ENCODE measurements at regions not wholly inside any gene's neighbourhood (a gene's known extent, or its start where the extent isn't known, plus 50 kb on each side); places are given as distances from the start of the nearest gene placed in this dataset.

DNA sequence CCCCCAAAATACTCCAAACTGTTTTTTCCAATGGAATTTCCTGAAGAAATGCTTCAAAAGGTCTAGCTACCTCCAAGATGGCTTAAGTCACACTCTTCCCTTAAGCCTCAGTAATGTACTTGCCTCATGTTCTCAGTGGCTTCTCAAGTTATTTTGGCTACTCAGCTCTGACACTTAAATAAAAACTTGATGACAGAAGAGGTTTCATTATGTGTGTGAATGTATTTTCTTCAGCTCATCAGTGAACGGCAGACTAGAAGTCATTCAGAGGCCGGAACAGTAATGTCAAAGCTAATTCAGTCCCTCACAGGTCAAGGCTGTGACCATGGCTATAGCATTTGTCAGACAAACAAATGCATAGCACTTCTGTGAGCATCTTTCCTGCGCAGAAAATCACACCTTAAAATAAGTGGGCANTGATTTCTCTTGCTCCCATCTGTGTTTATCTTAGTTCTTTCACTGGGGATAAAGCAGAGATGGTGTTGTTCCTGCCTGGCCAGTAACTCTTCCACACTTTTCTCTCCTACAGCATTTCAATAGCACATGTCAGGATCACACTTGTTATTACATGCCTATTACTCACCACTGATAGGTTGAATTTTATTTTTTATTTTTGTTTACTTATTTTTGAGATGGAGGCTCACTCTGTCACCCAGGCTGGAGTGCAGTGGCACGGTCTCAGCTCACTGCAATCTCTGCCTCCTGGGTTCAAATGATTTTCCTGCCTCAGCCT, 68.5 kb upstream of the PLCL2 start:
- Mint-ChIP-seq H3K9me3 (peaks cover 4% of the 10 kb centered on the region), H3K4me1 (no peaks in the 10 kb centered on the region), H3K4me3 (no peak overlapping the region), H3K27ac (ENCODE audit: unreplicated experiment) (no peak overlapping the region), H3K36me3 (ENCODE audit: low read depth) (no peaks in the 10 kb centered on the region), H3K27me3 (ENCODE audit: low read depth) (no peaks in the 10 kb centered on the region)
- no peak for DNase-seq (ENCODE audit: low read depth, low spot score)
- TF ChIP-seq, protein P1, sequence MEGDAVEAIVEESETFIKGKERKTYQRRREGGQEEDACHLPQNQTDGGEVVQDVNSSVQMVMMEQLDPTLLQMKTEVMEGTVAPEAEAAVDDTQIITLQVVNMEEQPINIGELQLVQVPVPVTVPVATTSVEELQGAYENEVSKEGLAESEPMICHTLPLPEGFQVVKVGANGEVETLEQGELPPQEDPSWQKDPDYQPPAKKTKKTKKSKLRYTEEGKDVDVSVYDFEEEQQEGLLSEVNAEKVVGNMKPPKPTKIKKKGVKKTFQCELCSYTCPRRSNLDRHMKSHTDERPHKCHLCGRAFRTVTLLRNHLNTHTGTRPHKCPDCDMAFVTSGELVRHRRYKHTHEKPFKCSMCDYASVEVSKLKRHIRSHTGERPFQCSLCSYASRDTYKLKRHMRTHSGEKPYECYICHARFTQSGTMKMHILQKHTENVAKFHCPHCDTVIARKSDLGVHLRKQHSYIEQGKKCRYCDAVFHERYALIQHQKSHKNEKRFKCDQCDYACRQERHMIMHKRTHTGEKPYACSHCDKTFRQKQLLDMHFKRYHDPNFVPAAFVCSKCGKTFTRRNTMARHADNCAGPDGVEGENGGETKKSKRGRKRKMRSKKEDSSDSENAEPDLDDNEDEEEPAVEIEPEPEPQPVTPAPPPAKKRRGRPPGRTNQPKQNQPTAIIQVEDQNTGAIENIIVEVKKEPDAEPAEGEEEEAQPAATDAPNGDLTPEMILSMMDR (conservative IDR thresholded peaks at IDR 0.05): no peak

DNA sequence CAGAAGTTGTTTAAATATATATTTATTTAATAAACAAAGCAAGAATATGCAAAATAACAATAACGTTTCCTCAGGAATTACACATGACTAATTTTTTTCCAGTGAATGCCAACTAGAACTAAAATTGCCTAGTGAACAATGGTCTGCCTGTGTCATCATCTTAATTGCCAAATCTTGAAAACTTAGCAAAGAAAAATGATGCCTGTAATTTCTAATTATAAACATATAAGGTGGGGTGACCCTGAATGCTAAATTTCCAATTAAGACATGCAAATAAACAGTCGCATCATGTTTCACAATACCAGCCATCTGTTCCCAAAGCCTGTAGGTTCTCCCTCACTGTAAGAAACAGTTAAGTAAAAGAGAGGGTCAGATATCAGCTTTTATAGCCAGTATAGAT, 67.6 kb upstream of the PLCL2 start:
- no peak overlapping the region for H3K27ac Mint-ChIP-seq (ENCODE audit: unreplicated experiment)
- no peaks in the 10 kb centered on the region for H3K27me3 Mint-ChIP-seq (ENCODE audit: low read depth)
- TF ChIP-seq, protein P1 (conservative IDR thresholded peaks at IDR 0.05): no peak

DNA sequence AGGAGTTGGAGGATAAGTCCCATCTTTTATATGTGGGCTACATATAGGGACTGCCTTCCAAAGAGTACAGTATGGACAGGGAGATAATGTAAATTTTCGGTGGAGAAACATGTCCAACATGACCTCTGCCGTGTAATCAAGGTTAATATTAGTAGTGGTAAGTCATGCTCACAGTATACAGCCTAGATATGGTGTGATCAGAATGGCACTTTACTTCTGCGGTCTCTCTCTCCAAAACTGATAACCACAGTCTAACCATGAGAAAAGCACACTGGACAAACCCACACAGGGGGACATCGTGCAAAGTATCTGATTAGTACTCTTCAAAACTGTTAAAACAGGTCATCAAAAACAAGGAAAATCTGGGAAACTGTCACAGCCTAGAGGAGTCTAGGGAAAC, 66.6 kb upstream of the PLCL2 start:
- Mint-ChIP-seq H3K36me3 (ENCODE audit: low read depth) (no peaks in the 10 kb centered on the region), H3K4me3 (no peak overlapping the region), H3K9me3 (peaks cover 7% of the 10 kb centered on the region), H3K4me1 (no peaks in the 10 kb centered on the region), H3K27ac (ENCODE audit: unreplicated experiment) (no peak overlapping the region), H3K27me3 (ENCODE audit: low read depth) (no peaks in the 10 kb centered on the region)
- no peak for DNase-seq (ENCODE audit: low read depth, low spot score)
- TF ChIP-seq, protein P1 (conservative IDR thresholded peaks at IDR 0.05): no peak

More for the DNA sequence above, 67.6 kb upstream of the PLCL2 start:
- Mint-ChIP-seq H3K4me3 (no peak overlapping the region), H3K36me3 (ENCODE audit: low read depth) (no peaks in the 10 kb centered on the region), H3K4me1 (no peaks in the 10 kb centered on the region), H3K9me3 (peaks cover 6% of the 10 kb centered on the region)
- no peak for DNase-seq (ENCODE audit: low read depth, low spot score)

DNA sequence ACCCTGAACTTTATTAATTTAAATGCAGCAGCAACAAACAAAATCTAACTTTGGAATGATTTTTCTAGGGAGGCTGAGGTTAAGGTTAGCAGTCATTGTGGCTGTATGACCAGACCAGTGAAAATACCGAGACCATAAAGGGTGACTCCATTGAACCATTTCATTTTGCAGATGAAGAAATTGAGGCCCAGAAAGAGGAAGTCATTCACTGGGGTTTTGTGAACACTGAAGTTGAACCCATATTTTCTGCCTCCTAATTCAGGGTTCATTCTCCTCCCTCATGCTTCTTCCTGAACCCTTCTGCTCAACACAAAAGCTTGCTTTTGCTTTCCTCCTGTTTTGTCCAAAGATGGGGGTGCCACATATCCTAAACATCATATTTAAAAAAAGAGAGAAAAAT, 65.8 kb upstream of the PLCL2 start:
- Mint-ChIP-seq H3K9me3 (peaks cover 7% of the 10 kb centered on the region), H3K36me3 (ENCODE audit: low read depth) (no peaks in the 10 kb centered on the region), H3K4me1 (no peaks in the 10 kb centered on the region), H3K4me3 (no peak overlapping the region), H3K27me3 (ENCODE audit: low read depth) (no peaks in the 10 kb centered on the region), H3K27ac (ENCODE audit: unreplicated experiment) (no peak overlapping the region)
- TF ChIP-seq, protein P1 (conservative IDR thresholded peaks at IDR 0.05): no peak
- DNase-seq (ENCODE audit: low read depth, low spot score): no peak

DNA sequence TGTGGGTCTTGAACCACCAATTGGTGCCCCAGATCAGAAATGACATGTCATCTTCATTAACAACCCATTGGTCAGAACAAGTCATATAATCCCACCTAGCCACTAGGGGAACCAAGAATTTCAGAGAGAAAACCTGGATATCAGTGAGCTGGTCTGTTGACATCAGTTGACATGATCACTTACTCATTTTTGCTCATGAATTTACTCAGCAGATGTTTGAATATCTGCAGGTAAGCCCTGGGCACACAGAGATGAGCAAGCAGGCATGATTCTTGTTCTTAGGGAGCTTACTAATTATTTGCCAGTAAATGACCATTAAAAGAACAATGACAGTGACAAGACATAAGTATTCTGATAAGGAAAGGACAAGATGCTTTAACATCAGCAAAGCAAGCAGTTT, 64.3 kb upstream of the PLCL2 start:
- Mint-ChIP-seq H3K27me3 (ENCODE audit: low read depth) (no peaks in the 10 kb centered on the region), H3K27ac (ENCODE audit: unreplicated experiment) (no peak overlapping the region)

More for the DNA sequence above, 64.3 kb upstream of the PLCL2 start:
- Mint-ChIP-seq H3K36me3 (ENCODE audit: low read depth) (no peaks in the 10 kb centered on the region), H3K4me1 (no peaks in the 10 kb centered on the region), H3K9me3 (peaks cover 3% of the 10 kb centered on the region), H3K4me3 (no peak overlapping the region)
- DNase-seq (ENCODE audit: low read depth, low spot score): no peak
- TF ChIP-seq, protein P1 (conservative IDR thresholded peaks at IDR 0.05): no peak

Data from neural crest cell (in vitro differentiated cells).